Upper lobe of left lung (tissue), 6 donors: ENCODE measurements at regions not wholly inside any gene's neighbourhood (a gene's known extent, or its start where the extent isn't known, plus 50 kb on each side); places are given as distances from the start of the nearest gene placed in this dataset.

Experiments
- ATAC-seq, 2 donors: fragments of 200-7000 bp; cut with Tn5 transposase; one replicate each; pipeline ENCODE4 v1.9.1; 2022; ENCODE audit warnings: mild to moderate bottlenecking in 2 of 2, moderate library complexity in 2 of 2; ENCODE audit not compliant: low FRiP score in 2 of 2
- DNase-seq, 2 donors: peaks; one replicate each; pipeline ENCODE4 v3.0.0-alpha.2; 2019 to 2020
- H3K27ac ChIP-seq, 4 donors: fragments of 200-600 bp; sonication (generic); one replicate each; pipeline ENCODE4 v1.5.1; 2016 to 2019
- H3K27me3 ChIP-seq, 4 donors: fragments of 200-600 bp; sonication (generic); one replicate each; pipeline ENCODE4 v1.5.1; 2017 to 2019
- H3K36me3 ChIP-seq, 4 donors: fragments of 200-600 bp; sonication (generic); one replicate each; pipeline ENCODE4 v1.5.1; 2016 to 2019
- H3K4me1 ChIP-seq, 4 donors: fragments of 200-600 bp; sonication (generic); one replicate each; pipeline ENCODE4 v1.5.1; 2018 to 2019
- H3K4me3 ChIP-seq, 4 donors: fragments of 200-600 bp; sonication (generic); one replicate each; pipeline ENCODE4 v1.5.1; 2017 to 2019; ENCODE audit warnings: mild to moderate bottlenecking in 2 of 4, moderate library complexity in 1 of 4
- H3K9me3 ChIP-seq, 4 donors: fragments of 200-600 bp; sonication (generic); one replicate each; pipeline ENCODE4 v1.5.1; 2018 to 2019
- CTCF ChIP-seq, 6 experiments: fragments of 450-650 bp in 4 of 6; fragments of 200-600 bp in 2 of 6; sonication (generic) in 2 of 6; IDR thresholded peaks; one replicate each; pipeline ENCODE4 v1.5.1; 2016 to 2019; ENCODE audit warnings: antibody characterized with exemption in 6 of 6
- EP300 ChIP-seq, 4 donors: sonication (generic); formaldehyde crosslinking; IDR thresholded peaks; one replicate each; pipeline ENCODE4 v1.5.1; 2017; ENCODE audit warnings: antibody characterized with exemption in 4 of 4, control low read depth in 2 of 4
- POLR2A ChIP-seq, 4 donors: fragments of 450-650 bp; IDR thresholded peaks; one replicate each; pipeline ENCODE4 v1.5.1; 2016 to 2017; ENCODE audit warnings: antibody characterized with exemption in 4 of 4, mild to moderate bottlenecking in 2 of 4
- POLR2AphosphoS5 ChIP-seq, 2 donors: sonication (generic); formaldehyde crosslinking; IDR thresholded peaks; one replicate each; pipeline ENCODE4 v1.5.1; 2017; ENCODE audit warnings: antibody characterized with exemption in 2 of 2
- WGBS, 2 donors: methylation state at CpG; one replicate each; pipeline ENCODE4 v1.1.5; 2017 to 2018; 5-methylcytosine and 5-hydroxymethylcytosine counted together
- donor health status: DM: no; HTN: no; CAD: no; lungs with moderate emphysema.
- donor health status: DM: no; HTN: yes; CAD: no; lungs with severe emphysema.

- DNase-seq (no peak), ATAC-seq (no peak)
- 61 to 63% methylated on average over 3 of the region's 3 CpGs for WGBS, 2 donors
- Histone ChIP-seq H3K36me3 (no peaks in the 10 kb centered on the region), H3K27ac (no peak overlapping the region), H3K4me1 (no peaks in the 10 kb centered on the region), H3K27me3 (no peaks in the 10 kb centered on the region), H3K9me3 (peaks cover 0 to 19% (median 11%) of the 10 kb centered on the region in 4 donors), H3K4me3 (no peak overlapping the region)
- TF ChIP-seq CTCF (IDR thresholded peaks at IDR 0.05): no peak
- no peak for TF ChIP-seq POLR2AphosphoS5 (IDR thresholded peaks at IDR 0.05)
- no peak for TF ChIP-seq POLR2A (IDR thresholded peaks at IDR 0.05)
- TF ChIP-seq EP300 (IDR thresholded peaks at IDR 0.05): no peak
These were observed 78.4 kb upstream of the CCDC90B start for GRCh38 chr11:83364500-83365045.

- Histone ChIP-seq H3K4me1 (no peaks in the 10 kb centered on the region), H3K36me3 (no peaks in the 10 kb centered on the region), H3K27ac (no peak overlapping the region), H3K9me3 (peaks cover 0 to 14% (median 7%) of the 10 kb centered on the region in 4 donors), H3K27me3 (no peaks in the 10 kb centered on the region), H3K4me3 (no peak overlapping the region)
- no peak for DNase-seq
- TF ChIP-seq POLR2AphosphoS5 (IDR thresholded peaks at IDR 0.05): no peak
- TF ChIP-seq POLR2A (IDR thresholded peaks at IDR 0.05): no peak
- no peak for TF ChIP-seq EP300 (IDR thresholded peaks at IDR 0.05)
- TF ChIP-seq CTCF (IDR thresholded peaks at IDR 0.05): no peak
- no peak for ATAC-seq
- WGBS, 2 donors: 62 to 63% methylated on average over 4 of the region's 4 CpGs
These were observed 77.1 kb upstream of the CCDC90B start for GRCh38 chr11:83363312-83363711.

GRCh38 chr11:83361831-83362230 is 75.7 kb upstream of the CCDC90B start:
- WGBS, 2 donors: 77 to 79% methylated on average over 4 of the region's 4 CpGs
- H3K36me3 ChIP-seq: no peaks in the 10 kb centered on the region
- no peak for TF ChIP-seq POLR2AphosphoS5 (IDR thresholded peaks at IDR 0.05)
- no peak for TF ChIP-seq POLR2A (IDR thresholded peaks at IDR 0.05)
- no peak for TF ChIP-seq CTCF (IDR thresholded peaks at IDR 0.05)
- no peak for TF ChIP-seq EP300 (IDR thresholded peaks at IDR 0.05)
- ATAC-seq: no peak
- no peaks in the 10 kb centered on the region for H3K9me3 ChIP-seq
- no peaks in the 10 kb centered on the region for H3K27me3 ChIP-seq
- no peaks in the 10 kb centered on the region for H3K4me1 ChIP-seq
- H3K4me3 ChIP-seq: no peak overlapping the region
- no peak for DNase-seq
- no peak overlapping the region for H3K27ac ChIP-seq

GRCh38 chr11:83355391-83355790 is 69.2 kb upstream of the CCDC90B start:
- Histone ChIP-seq H3K9me3 (no peaks in the 10 kb centered on the region), H3K27me3 (no peaks in the 10 kb centered on the region), H3K4me1 (no peaks in the 10 kb centered on the region), H3K27ac (no peak overlapping the region), H3K36me3 (no peaks in the 10 kb centered on the region), H3K4me3 (no peak overlapping the region)
- no peak for DNase-seq
- ATAC-seq: no peak
- WGBS, 2 donors: 50 to 75% methylated on average over 1 of the region's 1 CpG
- TF ChIP-seq POLR2A (IDR thresholded peaks at IDR 0.05) (no peak), EP300 (IDR thresholded peaks at IDR 0.05) (no peak), CTCF (IDR thresholded peaks at IDR 0.05) (no peak), POLR2AphosphoS5 (IDR thresholded peaks at IDR 0.05) (no peak)

GRCh38 chr11:83350187-83350586 is 64.0 kb upstream of the CCDC90B start:
- Histone ChIP-seq H3K4me1 (no peaks in the 10 kb centered on the region), H3K36me3 (no peaks in the 10 kb centered on the region), H3K4me3 (no peak overlapping the region), H3K27ac (no peak overlapping the region), H3K9me3 (no peaks in the 10 kb centered on the region), H3K27me3 (no peaks in the 10 kb centered on the region)
- DNase-seq: no peak
- no peak for ATAC-seq
- TF ChIP-seq EP300 (IDR thresholded peaks at IDR 0.05): no peak
- no peak for TF ChIP-seq POLR2A (IDR thresholded peaks at IDR 0.05)
- TF ChIP-seq CTCF (IDR thresholded peaks at IDR 0.05): no peak
- no peak for TF ChIP-seq POLR2AphosphoS5 (IDR thresholded peaks at IDR 0.05)
- WGBS, 2 donors: 92 to 95% methylated on average over 3 of the region's 3 CpGs
